ENCODE measurements at regions not wholly inside any gene's neighbourhood (a gene's known extent, or its start where the extent isn't known, plus 50 kb on each side); places are given as distances from the start of the nearest gene placed in this dataset.

GRCh38 chr6:1123386-1124375, 188.2 kb upstream of the FOXQ1 start:
- TF ChIP-seq ZNF23 (tag by site-specific recombination; IDR thresholded peaks at IDR 0.05; ENCODE audit: borderline replicate concordance) = no peak
- TF ChIP-seq PRDM2 (tag by site-specific recombination; IDR thresholded peaks at IDR 0.05; ENCODE audit: borderline replicate concordance) = no peak
- no peak for TF ChIP-seq ZSCAN18 (tag by site-specific recombination; IDR thresholded peaks at IDR 0.05)
- TF ChIP-seq INSM2 (tag by site-specific recombination; IDR thresholded peaks at IDR 0.05) = no peak
- no peak for TF ChIP-seq ZFP69B (tag by site-specific recombination; IDR thresholded peaks at IDR 0.05)
- TF ChIP-seq ZBTB10 (tag by site-specific recombination; IDR thresholded peaks at IDR 0.05) = no peak
- TF ChIP-seq ZNF585B (tag by site-specific recombination; IDR thresholded peaks at IDR 0.05) = no peak
- no peak for TF ChIP-seq ZNF433 (tag by site-specific recombination; IDR thresholded peaks at IDR 0.05; ENCODE audit: low read depth)
- TF ChIP-seq ZNF266 (tag by site-specific recombination; IDR thresholded peaks at IDR 0.05; ENCODE audit: low read depth) = no peak
- TF ChIP-seq ZNF529 (tag by site-specific recombination; IDR thresholded peaks at IDR 0.05; ENCODE audit: insufficient replicate concordance) = no peak
- TF ChIP-seq GFI1B (tag by site-specific recombination; IDR thresholded peaks at IDR 0.05) = no peak
- no peaks in the 10 kb centered on the region for H3K36me3 ChIP-seq (ENCODE audit: control insufficient read depth in 2 of 2, insufficient read depth in 1 of 2, low read length in 2 of 2)
- H3K27ac ChIP-seq (ENCODE audit: extremely low read depth, low read depth, low read length) = no peak overlapping the region
- CTCF ChIA-PET = no interaction called here
- POLR2A ChIA-PET = no interaction called here
- no peak overlapping the region for H3K4me3 ChIP-seq (ENCODE audit: low read depth, low read length)
- no peaks in the 10 kb centered on the region for H3K4me1 ChIP-seq (ENCODE audit: control insufficient read depth, insufficient read depth, low read length)
- H3K9me3 ChIP-seq (ENCODE audit: control insufficient read depth, insufficient read depth, low read depth, low read length) = no peaks in the 10 kb centered on the region

GRCh38 chr6:1122083-1122482, 189.8 kb upstream of the FOXQ1 start:
- ChIA-PET POLR2A (no interaction called here), CTCF (no interaction called here)
- Histone ChIP-seq H3K27ac (ENCODE audit: extremely low read depth, low read depth, low read length) (no peak overlapping the region), H3K4me1 (ENCODE audit: control insufficient read depth, insufficient read depth, low read length) (no peaks in the 10 kb centered on the region), H3K9me3 (ENCODE audit: control insufficient read depth, insufficient read depth, low read depth, low read length) (no peaks in the 10 kb centered on the region), H3K36me3 (ENCODE audit: control insufficient read depth in 2 of 2, insufficient read depth in 1 of 2, low read length in 2 of 2) (no peaks in the 10 kb centered on the region), H3K4me3 (ENCODE audit: low read depth, low read length) (no peak overlapping the region)
- TF ChIP-seq KLF16 (tag by site-specific recombination; IDR thresholded peaks at IDR 0.05) (no peak), ZNF561 (tag by site-specific recombination; IDR thresholded peaks at IDR 0.05; ENCODE audit: borderline replicate concordance) (no peak), KLF1 (tag by site-specific recombination; IDR thresholded peaks at IDR 0.05) (no peak), ZNF658 (tag by site-specific recombination; IDR thresholded peaks at IDR 0.05) (no peak)
